Dermis microvascular lymphatic vessel endothelial cell (primary cell): ENCODE measurements at regions not wholly inside any gene's neighbourhood (a gene's known extent, or its start where the extent isn't known, plus 50 kb on each side); places are given as distances from the start of the nearest gene placed in this dataset.
"Not testable (repeated sequence)": the region's sequence is repeated elsewhere in the genome, so short reads cannot be mapped to it uniquely, and the experiment has no call there.

Source experiments
- DNase-seq, 2 donors: peaks; one replicate each; pipeline versions ENCODE4 v3.0.0 to v3.0.0-alpha.2; 2010; ENCODE audit warnings: low read depth in 2 of 2

DNA sequence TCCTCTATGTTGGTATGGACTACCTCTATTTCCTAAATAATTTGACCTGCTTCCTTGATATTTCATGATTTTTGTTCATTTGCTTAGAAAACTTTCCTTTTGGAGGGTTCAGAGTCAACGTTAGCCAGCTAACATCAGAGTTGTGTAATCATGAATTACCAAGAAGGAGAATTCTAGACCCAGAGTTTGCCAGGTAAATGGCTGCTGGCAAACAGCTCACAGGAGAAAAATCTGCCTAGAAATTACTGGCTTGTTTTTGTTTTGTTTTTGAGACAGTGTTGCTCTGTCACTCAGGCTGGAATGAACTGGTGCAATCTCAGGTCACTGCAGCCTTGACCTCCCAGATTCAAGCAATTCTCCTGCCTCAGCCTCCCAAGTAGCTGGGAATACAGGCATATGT is 111.4 kb upstream of the SALL1 start:
- DNase-seq: no peak

DNA sequence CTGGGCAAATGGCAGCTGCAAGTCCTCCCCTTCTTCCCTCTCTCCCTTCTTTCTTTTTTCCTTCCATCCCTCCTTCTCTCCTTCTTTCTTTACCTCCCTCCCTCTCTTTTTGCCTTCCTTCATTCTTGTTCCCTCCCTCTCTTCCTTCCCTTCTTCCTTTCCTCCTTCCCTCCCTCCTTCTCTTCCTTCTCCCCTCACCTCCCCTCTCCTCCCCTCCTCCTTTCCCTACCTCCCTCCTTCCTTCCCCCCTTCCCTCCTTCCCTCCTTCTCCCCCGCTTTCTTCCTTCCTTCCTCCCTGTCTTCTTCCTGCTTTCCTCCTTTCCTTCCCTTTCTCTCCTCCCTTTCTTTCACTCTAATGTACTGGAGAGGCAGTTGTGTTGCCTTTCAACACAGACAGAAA is 110.8 kb upstream of the SALL1 start:
- no peak for DNase-seq

DNA sequence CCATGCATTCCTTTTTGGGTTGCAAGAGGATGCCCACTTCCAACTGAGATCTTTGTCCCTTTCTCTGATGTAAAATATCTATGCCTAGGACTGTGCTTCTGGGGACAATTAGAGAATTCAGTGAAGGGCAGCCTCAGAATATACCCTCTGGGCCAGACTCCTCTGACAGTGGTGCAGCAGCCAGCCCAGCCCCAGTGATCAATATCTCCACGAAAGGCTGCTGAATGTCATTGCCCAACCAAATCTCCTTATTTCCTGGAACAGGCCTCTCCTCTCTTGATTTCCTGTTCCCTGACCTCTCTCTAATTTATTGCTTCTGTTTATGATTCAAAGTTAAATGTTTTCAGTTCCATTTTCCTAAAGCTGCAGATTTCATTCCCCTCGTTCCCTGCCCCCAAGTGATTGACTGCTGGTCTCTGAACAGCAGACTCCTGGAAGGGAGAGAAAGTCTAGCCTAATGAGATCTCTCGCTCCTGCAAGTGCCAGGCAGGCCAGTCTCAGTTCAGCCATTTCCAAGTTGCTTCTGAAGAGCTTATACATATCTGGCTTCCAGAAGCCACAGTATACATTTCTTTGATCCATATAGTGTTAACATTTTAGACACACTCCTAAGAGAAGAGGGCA is 104.4 kb upstream of the SALL1 start:
- no peak for DNase-seq

DNA sequence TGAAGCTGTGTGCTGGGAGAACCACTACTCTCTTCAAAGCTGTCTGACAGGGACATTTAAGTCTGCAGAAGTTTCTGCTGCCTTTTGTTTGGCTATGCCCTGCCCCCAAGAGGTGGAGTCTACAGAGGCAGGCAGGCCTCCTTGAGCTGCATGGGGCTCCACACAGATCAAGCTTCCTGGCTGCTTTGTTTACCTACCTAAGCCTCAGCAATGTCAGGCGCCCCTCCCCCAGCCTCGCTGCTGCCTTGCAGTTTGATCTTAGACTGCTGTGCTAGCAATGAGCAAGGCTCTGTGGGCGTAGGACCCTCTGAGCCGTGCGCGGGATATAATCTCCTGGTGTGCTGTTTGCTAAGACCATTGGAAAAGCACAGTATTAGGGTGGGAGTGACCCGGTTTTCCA is 103.3 kb upstream of the SALL1 start:
- not testable (repeated sequence) for DNase-seq

DNA sequence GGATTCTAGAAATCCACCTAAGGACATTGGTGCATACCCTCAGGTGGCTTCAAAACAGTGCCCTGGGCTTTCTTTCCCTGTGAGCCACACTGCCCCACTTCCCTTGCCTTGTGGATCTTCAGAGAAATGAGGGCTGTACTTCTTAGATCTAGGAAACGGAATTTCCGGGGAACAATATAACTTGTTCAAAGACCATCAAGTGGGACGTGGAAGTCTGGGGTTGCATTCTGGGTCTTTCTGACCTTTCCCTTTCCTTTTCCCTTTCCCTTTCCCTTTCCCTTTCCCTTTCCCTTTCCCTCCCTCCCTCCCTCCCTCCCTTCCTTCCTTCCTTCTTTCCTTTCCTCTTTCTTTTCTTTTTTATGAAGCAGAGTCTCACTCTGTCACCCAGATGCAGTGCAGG is 97.1 kb upstream of the SALL1 start:
- DNase-seq: no peak

DNA sequence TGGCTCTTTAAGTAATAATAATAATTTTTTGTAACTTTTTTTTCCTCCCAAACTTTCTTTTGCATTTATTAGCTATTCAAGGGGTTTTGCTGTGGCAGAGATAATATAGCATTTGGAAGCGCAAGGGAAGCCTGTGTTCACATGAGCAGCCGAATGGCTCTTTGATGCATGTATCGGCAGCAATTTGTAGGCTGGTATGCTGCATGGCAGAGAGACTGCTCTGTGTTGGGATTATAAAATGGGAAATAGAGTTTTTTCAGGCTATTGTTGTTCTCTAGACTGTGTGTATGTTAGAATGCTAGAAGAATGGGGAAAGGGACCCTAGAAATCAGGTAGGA is 94.6 kb upstream of the SALL1 start:
- no peak for DNase-seq

DNA sequence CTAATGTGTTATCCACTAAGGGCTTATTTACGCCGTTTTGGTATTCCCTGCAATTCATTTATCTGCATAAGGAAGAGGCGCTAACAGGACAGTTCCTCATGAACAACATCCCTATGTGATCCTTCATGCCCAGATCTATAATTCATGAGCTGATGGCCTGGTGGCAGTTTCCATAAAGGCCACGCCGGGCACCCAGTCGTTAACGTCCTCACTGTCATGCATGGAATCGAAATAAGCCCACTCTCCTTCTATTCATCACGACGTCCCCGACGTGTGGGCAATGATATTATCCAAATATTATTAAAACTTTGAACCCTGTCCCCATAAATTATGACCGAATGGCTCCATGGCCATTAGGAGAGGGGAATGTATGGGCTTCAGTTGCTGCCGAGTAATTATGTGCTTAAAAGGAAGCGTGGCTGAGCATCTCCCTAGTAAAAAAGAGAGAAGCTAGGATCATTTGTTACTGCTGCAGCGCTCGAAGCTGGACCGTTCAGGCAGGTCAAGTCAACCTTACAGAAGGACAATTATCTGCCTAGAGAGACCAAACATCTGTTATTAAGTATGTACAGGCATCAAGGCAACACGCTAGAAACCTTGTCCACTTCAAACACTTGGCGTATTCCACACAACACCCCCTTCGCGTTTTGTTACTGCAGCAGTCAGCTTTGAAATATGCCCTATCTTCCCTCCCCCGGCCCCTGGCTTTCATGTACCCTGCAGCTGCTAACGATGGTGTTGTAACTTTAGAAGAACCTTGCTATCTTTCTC is 94.0 kb upstream of the SALL1 start:
- DNase-seq: no peak

DNA sequence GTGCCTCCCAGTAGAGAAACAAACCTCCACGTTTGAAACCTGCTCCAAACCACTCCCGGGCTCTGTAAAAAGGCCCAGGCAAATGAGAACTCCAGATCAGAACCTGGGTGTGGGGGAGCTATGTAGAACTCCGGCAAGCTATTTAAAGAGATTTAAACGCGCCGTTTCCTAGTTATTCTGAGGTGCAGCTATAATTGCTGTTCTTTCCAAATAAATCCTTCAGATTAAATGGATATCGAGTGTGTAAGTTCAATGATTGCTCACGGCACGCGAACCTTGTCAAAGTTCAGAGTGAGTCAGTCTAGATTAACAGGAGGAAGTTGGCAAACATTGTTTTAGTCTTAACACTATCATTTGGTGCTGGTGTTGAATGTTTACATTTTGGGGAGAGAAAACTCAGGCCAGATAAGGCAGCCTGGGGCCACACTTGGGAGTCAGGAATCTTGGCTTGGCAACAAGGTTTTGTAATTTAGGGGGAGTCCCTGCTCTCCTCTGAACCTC is 92.9 kb upstream of the SALL1 start:
- DNase-seq: no peak

DNA sequence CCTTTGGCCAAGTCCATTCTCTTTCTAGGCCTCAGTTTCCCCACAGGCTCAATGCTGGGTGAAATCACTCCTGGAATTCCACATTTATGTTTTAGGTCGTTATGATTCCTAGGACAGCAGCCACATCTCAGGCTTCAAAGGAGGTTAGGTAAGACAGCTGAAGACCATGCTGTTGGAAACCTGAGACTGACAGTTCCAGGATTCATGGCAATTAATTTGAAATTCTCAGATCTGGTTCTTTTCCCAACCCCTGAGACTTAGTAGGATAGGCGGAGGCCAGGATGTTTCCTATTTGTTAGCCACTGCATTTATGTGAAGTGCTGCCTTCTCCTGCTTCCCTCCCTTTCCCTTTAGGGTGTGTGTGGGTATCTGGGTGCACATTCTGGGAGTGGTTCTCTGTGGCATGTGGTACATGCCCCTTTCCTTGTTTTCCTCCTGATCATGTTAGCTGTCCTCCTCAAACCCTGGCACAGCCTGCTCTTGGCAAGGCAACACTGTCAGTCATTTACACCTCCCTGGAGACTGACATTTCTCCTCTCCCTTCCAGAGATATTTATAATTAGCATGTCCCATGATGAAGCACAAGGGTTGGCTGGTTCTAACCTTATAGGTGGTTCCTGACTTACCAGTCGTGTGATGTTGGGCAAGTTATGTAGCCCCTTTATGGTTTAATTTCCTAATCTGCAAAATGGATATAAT is 91.4 kb upstream of the SALL1 start:
- no peak for DNase-seq

DNA sequence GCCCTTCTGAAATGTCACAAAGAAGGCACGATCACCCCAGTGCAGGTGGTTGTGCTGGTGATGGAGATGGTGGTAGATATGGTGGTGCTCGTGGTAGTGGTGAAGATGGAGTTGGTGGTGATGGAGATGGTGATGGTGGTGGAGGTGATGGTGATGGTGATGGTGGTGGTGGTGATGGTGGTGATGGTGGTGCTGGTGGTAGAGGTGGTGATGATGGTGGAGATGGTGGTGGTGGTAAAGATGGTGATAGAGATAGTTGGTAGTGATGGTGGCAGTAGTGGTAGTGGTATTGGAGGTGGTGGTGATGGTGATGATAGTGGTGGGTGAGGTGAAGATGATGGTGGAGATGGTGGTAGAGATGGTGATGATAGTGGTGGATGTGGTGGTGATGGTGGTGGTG is 88.1 kb upstream of the SALL1 start:
- no peak for DNase-seq

DNA sequence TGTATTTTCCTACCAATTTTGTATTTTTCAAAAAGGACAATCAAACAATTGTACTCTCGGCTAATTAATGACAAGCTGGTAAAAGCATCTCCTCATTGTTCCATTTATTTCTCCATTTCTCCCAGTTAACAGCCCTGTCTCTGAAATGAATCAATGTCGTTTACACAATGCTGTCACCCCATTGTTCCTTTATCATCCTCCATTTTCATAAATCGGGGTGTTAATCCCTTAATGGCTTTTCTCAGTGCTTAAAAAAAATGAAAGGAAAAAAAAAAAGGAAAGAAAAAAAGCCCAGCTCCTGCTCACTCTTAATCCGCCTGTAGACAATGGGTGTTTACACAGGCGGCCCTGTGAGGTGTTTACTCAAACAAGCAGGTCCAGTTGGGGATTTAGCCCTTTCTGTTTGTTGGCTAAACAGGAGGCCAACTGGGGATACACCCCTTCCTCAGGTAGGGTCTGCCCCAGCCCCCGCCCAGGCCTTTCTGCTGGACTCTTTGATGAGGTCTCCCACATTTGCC is 86.8 kb upstream of the SALL1 start:
- no peak for DNase-seq

DNA sequence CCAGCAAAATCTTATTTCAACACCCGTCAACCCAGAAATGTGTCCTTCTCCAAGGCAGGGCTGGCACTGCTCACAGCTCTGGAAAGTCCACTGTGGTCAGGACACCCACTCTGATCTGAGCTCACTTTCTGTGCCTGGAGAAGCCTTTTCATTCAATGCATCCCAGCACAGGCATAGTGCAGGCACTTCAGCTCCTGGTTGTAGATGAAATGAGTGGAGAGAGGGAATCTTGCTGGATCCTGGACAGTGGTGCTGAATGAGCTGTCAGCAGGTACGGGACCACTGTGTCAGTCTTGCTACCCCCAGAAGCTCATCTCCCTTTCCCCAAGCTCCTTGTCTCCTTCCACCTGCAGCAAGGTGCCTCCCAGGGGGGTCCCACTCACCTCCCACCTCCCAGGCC is 86.1 kb upstream of the SALL1 start:
- DNase-seq: no peak

DNA sequence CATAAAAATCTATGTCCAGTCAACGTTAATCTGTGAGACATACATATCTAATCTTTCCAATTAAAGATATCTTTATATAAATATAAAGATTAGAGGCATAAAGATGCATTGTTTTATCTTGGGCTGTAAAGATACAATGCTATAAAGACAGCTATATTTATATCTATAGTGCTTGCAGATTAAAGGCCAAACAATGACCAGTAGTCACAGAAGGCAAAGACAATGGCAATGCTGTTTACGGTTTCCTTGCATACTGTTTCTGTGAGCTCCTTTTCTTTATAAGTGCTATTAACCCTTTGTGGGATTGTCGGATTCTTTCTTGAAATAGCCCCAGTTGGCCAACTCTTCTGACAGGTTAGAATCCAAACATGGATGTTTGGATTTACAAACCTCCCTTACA is 85.5 kb upstream of the SALL1 start:
- no peak for DNase-seq

DNA sequence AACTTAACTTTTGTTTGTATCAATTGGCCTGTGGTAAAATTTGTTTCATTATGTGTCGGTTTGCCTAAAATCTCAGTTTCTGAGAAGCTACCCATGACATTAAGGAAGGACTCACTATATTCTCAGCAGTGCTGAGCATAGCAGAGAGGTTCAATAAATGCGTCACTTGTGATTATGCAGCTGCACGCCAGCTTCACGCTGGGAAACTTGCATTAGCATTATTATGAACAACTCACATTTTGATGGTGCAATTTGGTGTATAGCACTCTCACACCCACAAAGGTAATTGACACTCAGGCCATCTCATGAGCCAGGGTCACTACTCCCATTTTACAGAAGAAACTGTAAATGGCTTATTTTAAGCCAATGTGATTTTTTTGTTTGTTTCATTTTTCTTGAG is 80.6 kb upstream of the SALL1 start:
- DNase-seq: no peak

DNA sequence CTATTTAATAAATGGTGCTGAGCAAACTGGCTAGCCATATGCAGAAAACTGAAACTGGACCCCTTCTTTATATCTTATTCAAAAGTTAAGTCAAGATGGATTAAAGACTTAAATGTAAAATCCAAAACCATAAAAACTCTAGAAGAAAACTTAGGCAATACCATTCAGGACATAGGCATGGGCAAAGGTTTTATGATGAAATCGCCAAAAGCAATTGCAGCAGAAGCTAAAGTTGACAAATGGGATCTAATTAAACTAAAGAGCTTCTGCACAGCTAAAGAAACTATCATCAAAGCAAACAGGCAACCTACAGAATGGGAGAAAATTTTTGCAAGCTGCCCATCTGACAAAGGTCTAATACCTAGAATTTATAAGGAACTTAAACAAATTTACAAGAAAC is 79.0 kb upstream of the SALL1 start:
- DNase-seq: not testable (repeated sequence)

DNA sequence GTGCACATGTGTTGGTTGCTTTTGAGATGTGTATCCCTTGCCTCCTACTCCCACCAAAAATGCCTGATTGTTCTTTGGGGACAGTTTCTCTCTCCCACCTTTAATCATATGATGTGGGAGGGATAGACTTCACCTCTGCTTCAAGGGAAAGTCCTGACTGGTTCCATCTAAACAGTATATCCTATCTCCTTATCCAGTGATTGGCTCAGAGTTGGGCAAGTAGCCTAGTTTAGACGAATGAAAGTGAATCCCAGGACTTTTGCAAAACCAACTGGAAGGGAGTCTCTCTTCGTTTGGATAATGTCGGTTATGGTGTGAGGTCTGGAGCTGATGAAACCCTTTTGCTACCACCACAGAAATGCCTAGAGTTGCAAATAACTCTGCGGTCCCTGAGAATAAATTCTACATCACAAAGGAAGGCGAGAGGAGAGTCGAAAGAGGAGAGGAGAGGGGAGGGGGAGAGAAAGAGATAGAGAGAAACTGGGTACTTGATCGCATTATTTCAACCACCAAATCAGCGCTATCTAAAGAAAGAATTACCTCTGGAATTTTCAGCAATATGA is 77.1 kb upstream of the SALL1 start:
- no peak for DNase-seq

DNA sequence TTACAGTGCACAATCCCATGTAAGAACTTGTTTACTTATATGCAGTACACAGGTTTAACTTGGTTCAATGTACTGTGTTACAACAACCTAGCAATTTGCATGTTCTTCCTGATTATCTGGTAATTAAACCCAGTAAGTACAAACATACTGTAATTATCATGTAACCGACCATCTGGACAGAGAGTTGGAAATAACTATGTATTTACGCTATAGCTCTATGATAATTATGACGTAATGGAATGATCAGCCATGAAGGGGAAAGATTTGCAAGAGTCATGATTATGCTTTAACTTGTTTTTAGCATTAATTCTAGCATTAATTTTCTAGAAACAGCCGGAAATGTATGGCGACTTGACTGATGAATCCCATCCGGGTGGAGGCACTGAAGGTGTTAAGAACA is 74.8 kb upstream of the SALL1 start:
- DNase-seq: no peak

DNA sequence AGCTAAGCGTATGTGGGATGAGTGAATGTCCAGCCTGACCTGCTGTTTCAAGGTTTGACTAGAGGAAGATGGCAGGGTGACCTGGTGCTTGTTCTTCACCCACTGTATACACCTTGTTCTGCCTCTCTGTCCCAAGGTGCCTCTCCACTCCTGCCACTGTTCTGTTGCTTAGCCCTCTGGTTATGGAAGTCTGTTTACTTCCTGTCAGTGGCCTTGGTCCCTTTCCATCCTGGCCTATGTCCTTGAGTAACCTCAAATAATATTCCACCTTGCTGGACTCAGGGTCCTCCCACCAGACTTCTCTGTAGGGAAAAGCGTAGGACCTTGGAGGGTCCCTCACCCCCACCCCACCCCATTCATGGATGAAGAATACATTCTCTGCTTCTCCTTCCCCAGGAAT is 73.2 kb upstream of the SALL1 start:
- DNase-seq: no peak

DNA sequence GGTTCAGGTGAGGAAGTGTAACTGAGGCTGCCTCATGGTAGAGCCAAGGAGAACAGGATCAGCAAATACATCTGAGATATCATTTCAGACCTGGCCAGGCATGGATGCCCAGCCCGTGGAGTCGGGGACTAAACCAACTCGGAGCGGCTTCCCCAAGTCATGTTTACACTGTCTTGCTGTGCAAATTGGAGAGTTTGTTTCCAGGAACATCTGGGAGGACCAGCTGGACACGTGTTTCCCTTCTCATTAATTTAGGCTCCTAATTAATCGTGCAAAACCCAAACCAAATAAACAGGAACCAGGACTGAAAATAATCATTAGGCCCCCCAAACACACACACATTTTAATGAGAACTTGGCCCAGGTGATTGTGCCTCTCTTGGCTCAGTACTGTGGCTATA is 70.9 kb upstream of the SALL1 start:
- no peak for DNase-seq

DNA sequence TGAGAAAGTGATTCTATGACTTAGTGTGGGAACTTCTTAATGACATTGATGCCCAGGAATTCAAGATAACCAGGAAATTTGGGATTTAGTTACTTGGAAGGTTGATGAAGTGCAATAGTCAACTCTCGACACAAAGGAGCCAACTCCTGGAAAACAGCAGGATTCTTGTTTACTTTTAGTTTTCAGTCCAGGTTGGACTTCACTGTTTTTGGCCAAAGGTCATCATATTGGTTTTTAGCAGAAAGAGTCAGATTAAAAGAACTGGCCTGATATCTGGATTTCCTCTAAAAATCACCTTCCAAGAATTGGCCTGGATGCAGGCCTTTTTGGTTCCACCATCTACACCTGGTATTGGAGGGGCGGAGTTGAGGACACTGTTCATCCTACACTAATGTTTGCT is 60.1 kb upstream of the SALL1 start:
- no peak for DNase-seq

DNA sequence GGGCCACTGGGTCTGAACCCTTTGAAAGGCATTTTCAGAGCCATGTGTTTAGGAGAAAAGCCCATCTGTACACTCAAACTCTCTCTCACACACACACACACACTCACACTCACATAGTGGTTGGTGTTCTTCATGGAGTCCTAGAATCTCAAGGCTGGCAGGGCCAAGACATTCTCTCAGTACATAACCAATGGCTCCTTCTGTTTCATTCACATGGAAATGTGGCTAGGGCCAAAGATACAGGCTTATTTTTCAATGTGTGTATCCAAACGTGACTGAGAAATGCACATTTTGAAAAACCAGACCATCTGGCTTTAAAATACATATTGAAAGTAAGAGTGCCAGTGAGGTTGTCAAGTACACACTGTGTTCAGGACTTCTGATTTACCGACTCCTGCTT is 59.0 kb upstream of the SALL1 start:
- no peak for DNase-seq

DNA sequence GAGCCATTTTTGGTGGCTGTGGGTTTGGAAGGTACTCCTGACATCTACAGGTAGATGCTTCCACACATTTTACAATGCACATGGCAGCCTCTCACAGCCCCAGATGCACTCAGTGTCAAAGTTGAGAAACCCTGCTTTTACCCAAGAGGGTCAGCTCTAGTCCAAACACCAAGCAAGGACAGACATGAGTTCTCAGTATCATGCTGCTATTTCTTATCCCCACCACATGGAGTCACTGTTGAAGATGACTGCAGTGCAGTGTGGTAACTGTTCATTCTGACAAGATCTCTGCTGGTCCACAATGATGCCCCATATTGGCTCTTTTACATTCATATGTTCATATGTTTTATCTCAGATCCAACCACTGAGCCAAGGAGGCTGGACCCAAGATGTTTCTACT is 50.5 kb upstream of the SALL1 start:
- no peak for DNase-seq
